ENCODE measurements at regions not wholly inside any gene's neighbourhood (a gene's known extent, or its start where the extent isn't known, plus 50 kb on each side); places are given as distances from the start of the nearest gene placed in this dataset.

- Histone ChIP-seq H3K4me1 (ENCODE audit: control insufficient read depth in 4 of 4, insufficient read depth in 4 of 4, low read length in 3 of 4) (no peaks in the 10 kb centered on the region), H3K27me3 (ENCODE audit: control insufficient read depth in 4 of 4, insufficient read depth in 4 of 4, low read length in 3 of 4) (peaks cover 0 to 4% (median 0%) of the 10 kb centered on the region in 4 donors), H3K9ac (ENCODE audit: low read depth in 1 of 2, low read length in 2 of 2) (no peak overlapping the region), H3K4me3 (ENCODE audit: low read depth in 1 of 3, low read length in 3 of 3) (no peak overlapping the region), H3K9me3 (ENCODE audit: control insufficient read depth in 4 of 4, low read length in 3 of 4) (peaks cover 0 to 1% (median 0%) of the 10 kb centered on the region in 4 donors), H3K36me3 (ENCODE audit: control insufficient read depth in 4 of 4, insufficient read depth in 3 of 4, low read depth in 1 of 4, low read length in 3 of 4) (no peaks in the 10 kb centered on the region), H3K27ac (ENCODE audit: low read depth in 1 of 2, low read length in 2 of 2) (no peak overlapping the region)
- 81% methylated on average over 2 of the region's 2 CpGs for WGBS
- TF ChIP-seq HNF4A (conservative IDR thresholded peaks at IDR 0.05) (no peak), FOXA1 (IDR thresholded peaks at IDR 0.05) (no peak), HNF4G (IDR thresholded peaks at IDR 0.05) (no peak), CTCF (IDR thresholded peaks at IDR 0.05; ENCODE audit: low read depth, low read length, missing input control) (no peak), EGR1 (IDR thresholded peaks at IDR 0.05; ENCODE audit: low read depth in 2 of 2) (no peak), ATF3 (IDR thresholded peaks at IDR 0.05) (no peak), REST (IDR thresholded peaks at IDR 0.05) (no peak), TAF1 (conservative IDR thresholded peaks at IDR 0.05) (no peak), MAX (IDR thresholded peaks at IDR 0.05) (no peak), FOXA2 (IDR thresholded peaks at IDR 0.05) (no peak), RAD21 (IDR thresholded peaks at IDR 0.05) (no peak), RXRA (IDR thresholded peaks at IDR 0.05) (no peak), JUND (IDR thresholded peaks at IDR 0.05) (no peak), YY1 (IDR thresholded peaks at IDR 0.05) (no peak), SP1 (IDR thresholded peaks at IDR 0.05) (no peak), GABPA (IDR thresholded peaks at IDR 0.05 in 1 of 2, conservative IDR thresholded peaks at IDR 0.05 in 1 of 2) (no peak), NR2F2 (IDR thresholded peaks at IDR 0.05) (no peak), ZBTB33 (IDR thresholded peaks at IDR 0.05) (no peak)
- DNase-seq (ENCODE audit: low spot score), result no peak
Measured at GRCh38 chr18:39232490-39232889, 1666.9 kb upstream of the CELF4 start.

Measured in liver (tissue), 8 donors.